ENCODE measurements at regions not wholly inside any gene's neighbourhood (a gene's known extent, or its start where the extent isn't known, plus 50 kb on each side); places are given as distances from the start of the nearest gene placed in this dataset.

DNA sequence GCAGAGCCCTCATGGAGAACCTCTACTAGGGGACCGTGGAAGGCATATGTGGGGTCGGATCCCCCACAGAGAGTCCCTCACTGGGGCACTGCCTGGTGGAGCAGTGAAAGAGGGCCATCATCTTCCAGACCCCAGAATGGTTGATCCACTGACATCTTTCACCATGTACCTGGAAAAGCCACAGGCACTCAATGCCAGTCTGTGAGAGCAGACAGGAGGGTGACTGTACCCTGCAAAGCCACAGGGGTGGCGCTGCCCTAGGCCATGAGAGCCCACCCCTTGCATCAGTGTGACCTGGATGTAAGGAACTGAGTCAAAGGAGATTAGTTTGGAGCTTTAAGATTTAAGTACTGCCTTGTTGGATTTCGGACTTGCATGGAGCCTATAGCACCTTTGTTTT, 1276.7 kb upstream of the PRMT6 start:
- no peak overlapping the region for H3K4me3 ChIP-seq (ENCODE audit: low read depth, low read length)
- DNase-seq (ENCODE audit: low read depth) = no peak
- TF ChIP-seq, protein P1, sequence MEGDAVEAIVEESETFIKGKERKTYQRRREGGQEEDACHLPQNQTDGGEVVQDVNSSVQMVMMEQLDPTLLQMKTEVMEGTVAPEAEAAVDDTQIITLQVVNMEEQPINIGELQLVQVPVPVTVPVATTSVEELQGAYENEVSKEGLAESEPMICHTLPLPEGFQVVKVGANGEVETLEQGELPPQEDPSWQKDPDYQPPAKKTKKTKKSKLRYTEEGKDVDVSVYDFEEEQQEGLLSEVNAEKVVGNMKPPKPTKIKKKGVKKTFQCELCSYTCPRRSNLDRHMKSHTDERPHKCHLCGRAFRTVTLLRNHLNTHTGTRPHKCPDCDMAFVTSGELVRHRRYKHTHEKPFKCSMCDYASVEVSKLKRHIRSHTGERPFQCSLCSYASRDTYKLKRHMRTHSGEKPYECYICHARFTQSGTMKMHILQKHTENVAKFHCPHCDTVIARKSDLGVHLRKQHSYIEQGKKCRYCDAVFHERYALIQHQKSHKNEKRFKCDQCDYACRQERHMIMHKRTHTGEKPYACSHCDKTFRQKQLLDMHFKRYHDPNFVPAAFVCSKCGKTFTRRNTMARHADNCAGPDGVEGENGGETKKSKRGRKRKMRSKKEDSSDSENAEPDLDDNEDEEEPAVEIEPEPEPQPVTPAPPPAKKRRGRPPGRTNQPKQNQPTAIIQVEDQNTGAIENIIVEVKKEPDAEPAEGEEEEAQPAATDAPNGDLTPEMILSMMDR (conservative IDR thresholded peaks at IDR 0.05; ENCODE audit: low read depth, low read length) = no peak

- H3K4me3 ChIP-seq (ENCODE audit: low read depth, low read length) = no peak overlapping the region
- no peak for DNase-seq (ENCODE audit: low read depth)
- TF ChIP-seq, protein P1 (conservative IDR thresholded peaks at IDR 0.05; ENCODE audit: low read depth, low read length) = no peak
Observed at GRCh38 chr1:105785021-105785420, 1271.5 kb upstream of the PRMT6 start.

GRCh38 chr1:105793536-105794146, 1262.8 kb upstream of the PRMT6 start:
- H3K4me3 ChIP-seq (ENCODE audit: low read depth, low read length) = no peak overlapping the region
- TF ChIP-seq, protein P1 (conservative IDR thresholded peaks at IDR 0.05; ENCODE audit: low read depth, low read length) = peak; percentile 95
- DNase-seq (ENCODE audit: low read depth) = peak; percentile 9

GRCh38 chr1:105795741-105796140, 1260.7 kb upstream of the PRMT6 start:
- DNase-seq (ENCODE audit: low read depth) = no peak
- no peak overlapping the region for H3K4me3 ChIP-seq (ENCODE audit: low read depth, low read length)
- TF ChIP-seq, protein P1 (conservative IDR thresholded peaks at IDR 0.05; ENCODE audit: low read depth, low read length) = no peak

GRCh38 chr1:105830571-105831146, 1225.8 kb upstream of the PRMT6 start:
- TF ChIP-seq, protein P1 (conservative IDR thresholded peaks at IDR 0.05; ENCODE audit: low read depth, low read length) = no peak
- no peak for DNase-seq (ENCODE audit: low read depth)
- H3K4me3 ChIP-seq (ENCODE audit: low read depth, low read length) = no peak overlapping the region

DNA sequence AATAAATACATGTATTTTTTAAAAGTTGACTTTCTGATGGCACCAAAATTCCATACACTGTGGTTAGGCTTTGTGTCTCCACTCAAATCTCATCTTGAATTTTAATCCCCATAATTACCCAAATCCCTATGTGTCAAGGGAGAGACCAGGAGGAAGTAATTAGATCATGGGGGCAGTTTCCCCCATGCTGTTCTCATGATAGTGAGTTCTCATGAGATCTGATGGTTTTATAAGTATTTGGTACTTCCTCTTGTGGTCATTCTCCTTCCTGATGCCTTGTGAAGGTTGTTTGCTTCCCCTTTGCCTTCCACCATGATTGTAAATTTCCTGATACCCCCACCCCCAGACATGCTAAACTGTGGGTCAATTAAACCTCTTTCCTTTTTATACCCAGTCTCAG, 1218.4 kb upstream of the PRMT6 start:
- H3K4me3 ChIP-seq (ENCODE audit: low read depth, low read length) = no peak overlapping the region
- TF ChIP-seq, protein P1 (conservative IDR thresholded peaks at IDR 0.05; ENCODE audit: low read depth, low read length) = no peak
- no peak for DNase-seq (ENCODE audit: low read depth)

DNA sequence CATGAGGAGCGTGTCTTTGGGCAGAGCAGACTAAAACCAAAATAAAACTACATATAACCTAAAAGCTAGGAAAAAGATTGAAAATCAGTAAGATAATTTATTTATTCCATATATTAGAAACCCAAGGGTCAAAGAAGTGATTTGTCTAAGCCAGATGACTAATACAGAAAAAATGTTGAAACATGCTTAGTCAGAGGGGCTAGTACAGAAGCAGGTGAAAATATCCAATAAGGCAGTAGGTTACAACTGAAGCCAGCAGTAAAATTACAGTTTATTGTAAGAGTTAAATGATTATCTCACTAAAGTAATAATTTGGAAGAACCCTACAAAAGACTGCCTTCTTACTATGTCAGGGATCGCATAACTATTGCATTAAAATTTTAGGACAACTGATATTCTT, 1190.9 kb upstream of the PRMT6 start:
- DNase-seq (ENCODE audit: low read depth) = peak; percentile 10
- H3K4me3 ChIP-seq (ENCODE audit: low read depth, low read length) = no peak overlapping the region
- TF ChIP-seq, protein P1 (conservative IDR thresholded peaks at IDR 0.05; ENCODE audit: low read depth, low read length) = no peak
